ENCODE measurements at regions not wholly inside any gene's neighbourhood (a gene's known extent, or its start where the extent isn't known, plus 50 kb on each side); places are given as distances from the start of the nearest gene placed in this dataset.

- Histone ChIP-seq H3K4me2 (ENCODE audit: low read length) (no peak overlapping the region), H3K9me3 (ENCODE audit: control insufficient read depth, low read length) (no peaks in the 10 kb centered on the region), H3K79me2 (no peaks in the 10 kb centered on the region), H3K4me3 (ENCODE audit: low read depth, low read length) (no peak overlapping the region), H3K27ac (no peak overlapping the region), H3K9ac (no peak overlapping the region), H2AFZ (no peak overlapping the region), H3K27me3 (ENCODE audit: control insufficient read depth, insufficient read depth, low read length) (no peaks in the 10 kb centered on the region), H3K4me1 (no peaks in the 10 kb centered on the region), H3K36me3 (ENCODE audit: control insufficient read depth, insufficient read depth, low read length) (no peaks in the 10 kb centered on the region)
- TF ChIP-seq CTCF (IDR thresholded peaks at IDR 0.05): no peak
Measured at GRCh38 chr2:52835909-52836308, 931.7 kb upstream of the CHAC2 start.

GRCh38 chr2:52831216-52831615 is 936.4 kb upstream of the CHAC2 start:
- Histone ChIP-seq H3K4me1 (no peaks in the 10 kb centered on the region), H3K79me2 (no peaks in the 10 kb centered on the region), H3K27me3 (ENCODE audit: control insufficient read depth, insufficient read depth, low read length) (no peaks in the 10 kb centered on the region), H3K9me3 (ENCODE audit: control insufficient read depth, low read length) (no peaks in the 10 kb centered on the region), H3K4me3 (ENCODE audit: low read depth, low read length) (no peak overlapping the region), H3K36me3 (ENCODE audit: control insufficient read depth, insufficient read depth, low read length) (no peaks in the 10 kb centered on the region), H3K27ac (no peak overlapping the region), H3K4me2 (ENCODE audit: low read length) (no peak overlapping the region), H2AFZ (no peak overlapping the region), H3K9ac (no peak overlapping the region)
- no peak for TF ChIP-seq CTCF (IDR thresholded peaks at IDR 0.05)

GRCh38 chr2:52828112-52828511 is 939.5 kb upstream of the CHAC2 start:
- Histone ChIP-seq H2AFZ (no peak overlapping the region), H3K4me1 (no peaks in the 10 kb centered on the region), H3K9ac (no peak overlapping the region), H3K27ac (no peak overlapping the region), H3K79me2 (no peaks in the 10 kb centered on the region), H3K4me3 (ENCODE audit: low read depth, low read length) (no peak overlapping the region), H3K9me3 (ENCODE audit: control insufficient read depth, low read length) (no peaks in the 10 kb centered on the region), H3K4me2 (ENCODE audit: low read length) (no peak overlapping the region), H3K36me3 (ENCODE audit: control insufficient read depth, insufficient read depth, low read length) (no peaks in the 10 kb centered on the region), H3K27me3 (ENCODE audit: control insufficient read depth, insufficient read depth, low read length) (no peaks in the 10 kb centered on the region)
- TF ChIP-seq CTCF (IDR thresholded peaks at IDR 0.05): no peak

GRCh38 chr2:52821631-52822030 is 946.0 kb upstream of the CHAC2 start:
- peak; percentile 11 for TF ChIP-seq CTCF (IDR thresholded peaks at IDR 0.05)
- no peak overlapping the region for H3K9ac ChIP-seq
- H3K79me2 ChIP-seq: no peaks in the 10 kb centered on the region
- H3K4me3 ChIP-seq (ENCODE audit: low read depth, low read length): no peak overlapping the region
- no peaks in the 10 kb centered on the region for H3K36me3 ChIP-seq (ENCODE audit: control insufficient read depth, insufficient read depth, low read length)
- H3K4me2 ChIP-seq (ENCODE audit: low read length): no peak overlapping the region
- H3K27ac ChIP-seq: no peak overlapping the region
- H3K27me3 ChIP-seq (ENCODE audit: control insufficient read depth, insufficient read depth, low read length): no peaks in the 10 kb centered on the region
- H3K9me3 ChIP-seq (ENCODE audit: control insufficient read depth, low read length): no peaks in the 10 kb centered on the region
- H2AFZ ChIP-seq: peak overlapping the region; percentile 16
- no peaks in the 10 kb centered on the region for H3K4me1 ChIP-seq

GRCh38 chr2:52818958-52819357 is 948.6 kb upstream of the CHAC2 start:
- Histone ChIP-seq H3K4me1 (no peaks in the 10 kb centered on the region), H3K27ac (no peak overlapping the region), H3K4me3 (ENCODE audit: low read depth, low read length) (no peak overlapping the region), H3K9ac (no peak overlapping the region), H3K27me3 (ENCODE audit: control insufficient read depth, insufficient read depth, low read length) (no peaks in the 10 kb centered on the region), H3K36me3 (ENCODE audit: control insufficient read depth, insufficient read depth, low read length) (no peaks in the 10 kb centered on the region), H3K9me3 (ENCODE audit: control insufficient read depth, low read length) (no peaks in the 10 kb centered on the region), H2AFZ (no peak overlapping the region), H3K79me2 (no peaks in the 10 kb centered on the region), H3K4me2 (ENCODE audit: low read length) (no peak overlapping the region)
- TF ChIP-seq CTCF (IDR thresholded peaks at IDR 0.05): no peak

Data from parathyroid adenoma (tissue), 2 donors.